SU-DHL-6 (cell line): ENCODE measurements at regions not wholly inside any gene's neighbourhood (a gene's known extent, or its start where the extent isn't known, plus 50 kb on each side); places are given as distances from the start of the nearest gene placed in this dataset.

ENCODE experiments used
- H2AFZ ChIP-seq: fragments of 200-600 bp; sonication (generic); 2 replicates; pipeline ENCODE4 v1.6.1; 2014; ENCODE audit warnings: low read depth, mild to moderate bottlenecking, moderate library complexity, mixed read lengths, antibody characterized with exemption, low read length; ENCODE audit not compliant: severe bottlenecking
- H3F3A ChIP-seq: fragments of 200-600 bp; shearing (Covaris generic); 2 replicates; pipeline ENCODE4 v1.6.0; 2016; ENCODE audit warnings: antibody characterized with exemption, mild to moderate bottlenecking; ENCODE audit not compliant: insufficient read depth
- H3K27ac ChIP-seq: fragments of 200-600 bp; sonication (generic); 2 replicates; pipeline ENCODE4 v1.5.1; 2016; ENCODE audit warnings: low read depth, mild to moderate bottlenecking, low read length, moderate library complexity, mixed read lengths
- H3K27me3 ChIP-seq: fragments of 200-600 bp; sonication (generic), shearing (Covaris generic); 2 replicates; pipeline ENCODE4 v1.6.0; 2014; ENCODE audit warnings: mild to moderate bottlenecking, low read length
- H3K36me3 ChIP-seq: fragments of 200-600 bp; sonication (generic); 2 replicates; pipeline ENCODE4 v1.6.1; 2014; ENCODE audit warnings: mild to moderate bottlenecking, low read length, mixed read lengths
- H3K4me2 ChIP-seq: fragments of 300-600, 200-600 bp; shearing (Covaris generic), sonication (generic); 2 replicates; pipeline ENCODE4 v1.6.0; 2014; ENCODE audit warnings: low read length, low read depth, mild to moderate bottlenecking; ENCODE audit not compliant: poor library complexity, severe bottlenecking
- H3K4me3 ChIP-seq: fragments of 200-600 bp; sonication (generic); 2 replicates; pipeline ENCODE4 v1.5.1; 2014; ENCODE audit warnings: antibody characterized with exemption, low read length, mild to moderate bottlenecking, mixed read lengths; ENCODE audit not compliant: insufficient read depth, poor library complexity, severe bottlenecking
- H3K79me2 ChIP-seq: fragments of 200-600 bp; sonication (generic); 2 replicates; pipeline ENCODE4 v1.6.1; 2014; ENCODE audit warnings: mild to moderate bottlenecking, low read length, moderate library complexity; ENCODE audit not compliant: insufficient read depth
- H3K9ac ChIP-seq: fragments of 200-600 bp; sonication (generic); 2 replicates; pipeline ENCODE4 v1.7.0; 2014; ENCODE audit warnings: mild to moderate bottlenecking, low read length
- H3K9me2 ChIP-seq: fragments of 200-600 bp; sonication (generic); replicated peaks from 2 replicates; pipeline ENCODE4 v1.6.1; 2014; ENCODE audit warnings: low read length; ENCODE audit not compliant: insufficient read depth
- H3K9me3 ChIP-seq: fragments of 200-600 bp; sonication (generic); 2 replicates; pipeline ENCODE4 v1.6.1; 2014; ENCODE audit warnings: low read length, mixed read lengths; ENCODE audit not compliant: insufficient read depth
- H4K20me1 ChIP-seq: fragments of 200-600 bp; sonication (generic); 2 replicates; pipeline ENCODE4 v1.6.1; 2014; ENCODE audit warnings: low read depth, mild to moderate bottlenecking, antibody characterized with exemption, low read length, moderate library complexity, mixed read lengths
- CTCF ChIP-seq: fragments of 200-600 bp; sonication (generic); IDR thresholded peaks from one replicate; pipeline ENCODE4 v1.5.1; 2017; ENCODE audit warnings: antibody characterized with exemption, mild to moderate bottlenecking, low read length, moderate library complexity; ENCODE audit not compliant: insufficient read depth, poor library complexity, severe bottlenecking
- EZH2phosphoT487 ChIP-seq: fragments of 200-600 bp; sonication (generic), shearing (Covaris generic); conservative IDR thresholded peaks from 2 replicates; pipeline ENCODE4 v1.6.1; 2018; ENCODE audit warnings: mild to moderate bottlenecking, antibody characterized with exemption, low read length, moderate library complexity, mixed read lengths

GRCh38 chr6:133055441-133055966 is 185.7 kb upstream of the EYA4 start:
- H3K9me3 ChIP-seq: no peaks in the 10 kb centered on the region
- H3F3A ChIP-seq: no peaks in the 10 kb centered on the region
- H4K20me1 ChIP-seq: no peaks in the 10 kb centered on the region
- no peak overlapping the region for H3K9ac ChIP-seq
- H2AFZ ChIP-seq: no peak overlapping the region
- H3K4me3 ChIP-seq: no peak overlapping the region
- no peaks in the 10 kb centered on the region for H3K27me3 ChIP-seq
- H3K36me3 ChIP-seq: no peaks in the 10 kb centered on the region
- no peak overlapping the region for H3K4me2 ChIP-seq
- H3K79me2 ChIP-seq: no peaks in the 10 kb centered on the region
- no peak overlapping the region for H3K27ac ChIP-seq
- TF ChIP-seq CTCF: no peak
- H3K9me2 ChIP-seq: no peaks in the 10 kb centered on the region

GRCh38 chr6:133057352-133057751 is 183.8 kb upstream of the EYA4 start:
- TF ChIP-seq EZH2phosphoT487 (no peak), CTCF (no peak)
- H3K4me3 ChIP-seq: no peak overlapping the region
- no peaks in the 10 kb centered on the region for H3F3A ChIP-seq
- no peaks in the 10 kb centered on the region for H3K36me3 ChIP-seq
- no peak overlapping the region for H3K9ac ChIP-seq
- no peak overlapping the region for H3K27ac ChIP-seq
- no peaks in the 10 kb centered on the region for H4K20me1 ChIP-seq
- no peak overlapping the region for H2AFZ ChIP-seq
- H3K9me3 ChIP-seq: no peaks in the 10 kb centered on the region
- no peaks in the 10 kb centered on the region for H3K27me3 ChIP-seq
- no peaks in the 10 kb centered on the region for H3K79me2 ChIP-seq
- H3K4me2 ChIP-seq: no peak overlapping the region
- no peaks in the 10 kb centered on the region for H3K9me2 ChIP-seq

- Histone ChIP-seq H3K4me3 (no peak overlapping the region), H3K27ac (no peak overlapping the region)
Measured at GRCh38 chr6:133062077-133062476, 179.1 kb upstream of the EYA4 start.

More at GRCh38 chr6:133062077-133062476, 179.1 kb upstream of the EYA4 start:
- Histone ChIP-seq H3F3A (no peaks in the 10 kb centered on the region), H2AFZ (no peak overlapping the region), H3K27me3 (no peaks in the 10 kb centered on the region), H3K9ac (no peak overlapping the region), H3K9me3 (no peaks in the 10 kb centered on the region), H3K4me2 (no peak overlapping the region), H3K9me2 (no peaks in the 10 kb centered on the region), H3K79me2 (no peaks in the 10 kb centered on the region), H3K36me3 (no peaks in the 10 kb centered on the region), H4K20me1 (no peaks in the 10 kb centered on the region)
- no peak for TF ChIP-seq CTCF
- TF ChIP-seq EZH2phosphoT487: no peak
